HG03066 (cell line): ENCODE measurements at regions not wholly inside any gene's neighbourhood (a gene's known extent, or its start where the extent isn't known, plus 50 kb on each side); places are given as distances from the start of the nearest gene placed in this dataset.

Experiments
- ATAC-seq: cut with Tn5 transposase; IDR thresholded peaks from one replicate; pipeline ENCODE4 v1.9.1; 2021; ENCODE audit warnings: low read depth; ENCODE audit not compliant: unreplicated experiment

GRCh38 chr2:516944-517343, 160.3 kb downstream of the TMEM18 start:
- ATAC-seq, result no peak

GRCh38 chr2:516131-516530, 161.1 kb downstream of the TMEM18 start:
- no peak for ATAC-seq

- ATAC-seq, result no peak
Observed at GRCh38 chr2:515441-516127, 161.6 kb downstream of the TMEM18 start.

GRCh38 chr2:513981-514706, 163.1 kb downstream of the TMEM18 start:
- ATAC-seq, result no peak

GRCh38 chr2:510839-511238, 166.4 kb downstream of the TMEM18 start:
- no peak for ATAC-seq

- no peak for ATAC-seq
Observed at GRCh38 chr2:509888-510287, 167.3 kb downstream of the TMEM18 start.

GRCh38 chr2:508121-508520, 169.1 kb downstream of the TMEM18 start:
- ATAC-seq, result no peak

GRCh38 chr2:506866-507265, 170.3 kb downstream of the TMEM18 start:
- ATAC-seq, result no peak

- ATAC-seq, result no peak
Observed at GRCh38 chr2:506451-506850, 170.8 kb downstream of the TMEM18 start.

GRCh38 chr2:505941-506340, 171.3 kb downstream of the TMEM18 start:
- ATAC-seq, result no peak

GRCh38 chr2:503288-503999, 173.8 kb downstream of the TMEM18 start:
- no peak for ATAC-seq

GRCh38 chr2:502831-503230, 174.4 kb downstream of the TMEM18 start:
- ATAC-seq, result no peak

GRCh38 chr2:501667-502066, 175.5 kb downstream of the TMEM18 start:
- no peak for ATAC-seq

GRCh38 chr2:501130-501529, 176.1 kb downstream of the TMEM18 start:
- no peak for ATAC-seq

- no peak for ATAC-seq
Observed at GRCh38 chr2:499726-500125, 177.5 kb downstream of the TMEM18 start.

- no peak for ATAC-seq
Observed at GRCh38 chr2:498493-499178, 178.6 kb downstream of the TMEM18 start.

- ATAC-seq, result no peak
Observed at GRCh38 chr2:497770-498492, 179.3 kb downstream of the TMEM18 start.

GRCh38 chr2:496729-497128, 180.5 kb downstream of the TMEM18 start:
- ATAC-seq, result no peak

- ATAC-seq, result no peak
Observed at GRCh38 chr2:495745-496275, 181.4 kb downstream of the TMEM18 start.

GRCh38 chr2:494853-495252, 182.4 kb downstream of the TMEM18 start:
- no peak for ATAC-seq
